GM23338 (cell line): ENCODE measurements at regions not wholly inside any gene's neighbourhood (a gene's known extent, or its start where the extent isn't known, plus 50 kb on each side); places are given as distances from the start of the nearest gene placed in this dataset.

ENCODE experiments used
- ATAC-seq: fragments of 200-7000 bp; cut with Tn5 transposase; 3 replicates; pipeline ENCODE4 v1.9.1; 2020
- DNase-seq: peaks from one replicate; pipeline ENCODE4 v3.0.0-alpha.2; 2015; ENCODE audit warnings: low spot score
- H2AFZ ChIP-seq: fragments of 200-600 bp; sonication (generic); 2 replicates; pipeline ENCODE4 v1.8.0; 2016; ENCODE audit warnings: antibody characterized with exemption, mild to moderate bottlenecking, moderate library complexity
- H3F3A ChIP-seq: fragments of 200-600 bp; sonication (generic); replicated peaks from 2 replicates; pipeline ENCODE4 v1.8.0; 2017; ENCODE audit warnings: antibody characterized with exemption, mixed run types, low read depth
- H3K27ac ChIP-seq: fragments of 200-600 bp; sonication (generic); 2 replicates; pipeline ENCODE4 v1.6.1; 2016; ENCODE audit warnings: low read depth
- H3K27me3 ChIP-seq: fragments of 200-600 bp; sonication (generic); 2 replicates; pipeline ENCODE4 v1.8.0; 2016; ENCODE audit warnings: mild to moderate bottlenecking, mixed run types, moderate library complexity; ENCODE audit not compliant: insufficient read depth
- H3K36me3 ChIP-seq: fragments of 200-600 bp; sonication (generic); 2 replicates; pipeline ENCODE4 v1.8.0; 2016; ENCODE audit warnings: mild to moderate bottlenecking; ENCODE audit not compliant: insufficient read depth
- H3K4me1 ChIP-seq: fragments of 200-600 bp; sonication (generic); 2 replicates; pipeline ENCODE4 v1.8.0; 2016; ENCODE audit warnings: mild to moderate bottlenecking, moderate library complexity; ENCODE audit not compliant: insufficient read depth
- H3K4me2 ChIP-seq: fragments of 200-600 bp; sonication (generic); 2 replicates; pipeline ENCODE4 v1.7.1; 2017; ENCODE audit warnings: mixed run types
- H3K4me3 ChIP-seq: fragments of 200-600 bp; sonication (generic); 2 replicates; pipeline ENCODE4 v1.6.1; 2016; ENCODE audit warnings: mixed run types
- H3K79me2 ChIP-seq: fragments of 200-600 bp; sonication (generic); replicated peaks from 2 replicates; pipeline ENCODE4 v1.8.0; 2017; ENCODE audit warnings: mild to moderate bottlenecking; ENCODE audit not compliant: insufficient read depth
- H3K9me2 ChIP-seq: fragments of 200-600 bp; sonication (generic); 2 replicates; pipeline ENCODE4 v1.8.0; 2017; ENCODE audit not compliant: insufficient read depth
- H4K20me1 ChIP-seq: fragments of 200-600 bp; sonication (generic); replicated peaks from 2 replicates; pipeline ENCODE4 v1.8.0; 2017; ENCODE audit warnings: mild to moderate bottlenecking; ENCODE audit not compliant: insufficient read depth
- H3K27ac Mint-ChIP-seq: 2 replicates; pipeline ENCODE4 v1.8.0; 2020; ENCODE audit warnings: inconsistent platforms, mild to moderate bottlenecking, moderate library complexity, mixed read lengths
- H3K27me3 Mint-ChIP-seq: 3 replicates; pipeline ENCODE4 v1.8.0; 2022; ENCODE audit warnings: low read depth, mild to moderate bottlenecking, moderate library complexity, mixed read lengths, inconsistent platforms; ENCODE audit not compliant: insufficient read depth, poor library complexity
- H3K36me3 Mint-ChIP-seq: 3 replicates; pipeline ENCODE4 v1.8.0; 2021; ENCODE audit warnings: low read depth, mild to moderate bottlenecking, inconsistent platforms, moderate library complexity, mixed read lengths
- H3K4me1 Mint-ChIP-seq: 3 replicates; pipeline ENCODE4 v1.8.0; 2020; ENCODE audit warnings: mild to moderate bottlenecking, inconsistent platforms, mixed read lengths
- H3K4me3 Mint-ChIP-seq: 3 replicates; pipeline ENCODE4 v1.8.0; 2021; ENCODE audit warnings: moderate library complexity, mild to moderate bottlenecking, inconsistent platforms, mixed read lengths
- H3K9me3 Mint-ChIP-seq: 3 replicates; pipeline ENCODE4 v1.8.0; 2020; ENCODE audit warnings: moderate library complexity, mild to moderate bottlenecking, inconsistent platforms, mixed read lengths
- CREB1 ChIP-seq: fragments of 250-450 bp; sonication (Bioruptor Pico); IDR thresholded peaks from 2 replicates; pipeline ENCODE4 v1.5.0; 2020; ENCODE audit warnings: low read depth, mild to moderate bottlenecking, moderate library complexity
- CTCF ChIP-seq, 2 experiments: fragments of 200-600 bp in 1 of 2; sonication (generic) in 1 of 2; conservative IDR thresholded peaks; 2 replicates each; pipeline versions ENCODE4 v1.5.1 to v1.6.1; 2016 to 2017; ENCODE audit warnings: antibody characterized with exemption in 2 of 2, low read depth in 2 of 2, mild to moderate bottlenecking in 2 of 2, moderate library complexity in 1 of 2
- EZH2 ChIP-seq: fragments of 200-600 bp; sonication (generic); IDR thresholded peaks from one replicate; pipeline ENCODE4 v1.8.0; 2017; ENCODE audit warnings: antibody characterized with exemption, mild to moderate bottlenecking, low read depth; ENCODE audit not compliant: unreplicated experiment
- EZH2phosphoT487 ChIP-seq: fragments of 200-600 bp; sonication (generic); IDR thresholded peaks from one replicate; pipeline ENCODE4 v1.8.1; 2018; ENCODE audit warnings: antibody characterized with exemption; ENCODE audit not compliant: unreplicated experiment
- JUNB ChIP-seq: IDR thresholded peaks from one replicate; pipeline ENCODE4 v1.6.1; 2016; ENCODE audit warnings: antibody characterized with exemption; ENCODE audit not compliant: unreplicated experiment
- NANOG ChIP-seq: IDR thresholded peaks from 2 replicates; pipeline ENCODE4 v1.6.1; 2016; ENCODE audit warnings: antibody characterized with exemption, borderline replicate concordance
- POLR2AphosphoS5 ChIP-seq: IDR thresholded peaks from 2 replicates; pipeline ENCODE4 v1.6.1; 2016; ENCODE audit warnings: antibody characterized with exemption, low read depth
- REST ChIP-seq: IDR thresholded peaks from one replicate; pipeline ENCODE4 v1.6.1; 2018; ENCODE audit warnings: antibody characterized with exemption; ENCODE audit not compliant: unreplicated experiment
- STAT1 ChIP-seq: IDR thresholded peaks from one replicate; pipeline ENCODE4 v1.6.1; 2016; ENCODE audit warnings: antibody characterized with exemption; ENCODE audit not compliant: unreplicated experiment
- ZNF114 ChIP-seq: fragments of 250-450 bp; sonication (Bioruptor Pico); IDR thresholded peaks from 2 replicates; pipeline ENCODE4 v1.5.0; 2020; ENCODE audit warnings: mild to moderate bottlenecking, moderate library complexity
- ZNF331 ChIP-seq: fragments of 250-450 bp; sonication (Bioruptor Pico); IDR thresholded peaks from 2 replicates; pipeline ENCODE4 v1.5.0; 2020; ENCODE audit warnings: low read depth, mild to moderate bottlenecking, moderate library complexity
- TF ChIP-seq, protein P1 (sequence below): IDR thresholded peaks from 2 replicates; pipeline ENCODE4 v1.6.1; 2016; ENCODE audit warnings: antibody characterized with exemption
- TF ChIP-seq, protein P2 (sequence below): fragments of 250-450 bp; sonication (Bioruptor Pico); IDR thresholded peaks from 2 replicates; pipeline ENCODE4 v1.5.0; 2020; ENCODE audit warnings: mild to moderate bottlenecking, moderate library complexity

GRCh38 chr6:23435798-23436197 lies 690.2 kb upstream of the NRSN1 start:
- Histone ChIP-seq H4K20me1 (no peaks in the 10 kb centered on the region), H3K27ac (no peak overlapping the region), H3K4me2 (no peak overlapping the region), H3K27me3 (no peaks in the 10 kb centered on the region), H3K79me2 (no peaks in the 10 kb centered on the region), H3K4me3 (no peak overlapping the region), H3K36me3 (no peaks in the 10 kb centered on the region), H3K9me2 (0 out of 2 replicates have a peak, but pooled peaks cover 3% of the 10 kb centered on the region), H3F3A (no peaks in the 10 kb centered on the region), H3K4me1 (no peaks in the 10 kb centered on the region), H2AFZ (no peak overlapping the region)
- H3K9me3 Mint-ChIP-seq = peaks cover 9% of the 10 kb centered on the region; the same call in 2 of the 3 replicates
- no peaks in the 10 kb centered on the region; the same call in 2 of the 3 replicates for H3K4me1 Mint-ChIP-seq
- DNase-seq (no peak), ATAC-seq (no peak)
- no peak overlapping the region for H3K4me3 Mint-ChIP-seq
- no peaks in the 10 kb centered on the region for H3K36me3 Mint-ChIP-seq
- peaks cover 2% of the 10 kb centered on the region for H3K27me3 Mint-ChIP-seq
- no peak overlapping the region for H3K27ac Mint-ChIP-seq
- TF ChIP-seq ZNF331 (CRISPR knock-in tag) = no peak
- TF ChIP-seq STAT1 = no peak
- TF ChIP-seq CTCF (conservative IDR thresholded peaks at IDR 0.05; ENCODE audit: low read depth in 2 of 2) = no peak
- TF ChIP-seq REST = no peak
- TF ChIP-seq JUNB = no peak
- TF ChIP-seq CREB1 (CRISPR knock-in tag) = no peak
- TF ChIP-seq, protein P1, sequence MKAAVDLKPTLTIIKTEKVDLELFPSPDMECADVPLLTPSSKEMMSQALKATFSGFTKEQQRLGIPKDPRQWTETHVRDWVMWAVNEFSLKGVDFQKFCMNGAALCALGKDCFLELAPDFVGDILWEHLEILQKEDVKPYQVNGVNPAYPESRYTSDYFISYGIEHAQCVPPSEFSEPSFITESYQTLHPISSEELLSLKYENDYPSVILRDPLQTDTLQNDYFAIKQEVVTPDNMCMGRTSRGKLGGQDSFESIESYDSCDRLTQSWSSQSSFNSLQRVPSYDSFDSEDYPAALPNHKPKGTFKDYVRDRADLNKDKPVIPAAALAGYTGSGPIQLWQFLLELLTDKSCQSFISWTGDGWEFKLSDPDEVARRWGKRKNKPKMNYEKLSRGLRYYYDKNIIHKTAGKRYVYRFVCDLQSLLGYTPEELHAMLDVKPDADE = no peak
- TF ChIP-seq, protein P2, sequence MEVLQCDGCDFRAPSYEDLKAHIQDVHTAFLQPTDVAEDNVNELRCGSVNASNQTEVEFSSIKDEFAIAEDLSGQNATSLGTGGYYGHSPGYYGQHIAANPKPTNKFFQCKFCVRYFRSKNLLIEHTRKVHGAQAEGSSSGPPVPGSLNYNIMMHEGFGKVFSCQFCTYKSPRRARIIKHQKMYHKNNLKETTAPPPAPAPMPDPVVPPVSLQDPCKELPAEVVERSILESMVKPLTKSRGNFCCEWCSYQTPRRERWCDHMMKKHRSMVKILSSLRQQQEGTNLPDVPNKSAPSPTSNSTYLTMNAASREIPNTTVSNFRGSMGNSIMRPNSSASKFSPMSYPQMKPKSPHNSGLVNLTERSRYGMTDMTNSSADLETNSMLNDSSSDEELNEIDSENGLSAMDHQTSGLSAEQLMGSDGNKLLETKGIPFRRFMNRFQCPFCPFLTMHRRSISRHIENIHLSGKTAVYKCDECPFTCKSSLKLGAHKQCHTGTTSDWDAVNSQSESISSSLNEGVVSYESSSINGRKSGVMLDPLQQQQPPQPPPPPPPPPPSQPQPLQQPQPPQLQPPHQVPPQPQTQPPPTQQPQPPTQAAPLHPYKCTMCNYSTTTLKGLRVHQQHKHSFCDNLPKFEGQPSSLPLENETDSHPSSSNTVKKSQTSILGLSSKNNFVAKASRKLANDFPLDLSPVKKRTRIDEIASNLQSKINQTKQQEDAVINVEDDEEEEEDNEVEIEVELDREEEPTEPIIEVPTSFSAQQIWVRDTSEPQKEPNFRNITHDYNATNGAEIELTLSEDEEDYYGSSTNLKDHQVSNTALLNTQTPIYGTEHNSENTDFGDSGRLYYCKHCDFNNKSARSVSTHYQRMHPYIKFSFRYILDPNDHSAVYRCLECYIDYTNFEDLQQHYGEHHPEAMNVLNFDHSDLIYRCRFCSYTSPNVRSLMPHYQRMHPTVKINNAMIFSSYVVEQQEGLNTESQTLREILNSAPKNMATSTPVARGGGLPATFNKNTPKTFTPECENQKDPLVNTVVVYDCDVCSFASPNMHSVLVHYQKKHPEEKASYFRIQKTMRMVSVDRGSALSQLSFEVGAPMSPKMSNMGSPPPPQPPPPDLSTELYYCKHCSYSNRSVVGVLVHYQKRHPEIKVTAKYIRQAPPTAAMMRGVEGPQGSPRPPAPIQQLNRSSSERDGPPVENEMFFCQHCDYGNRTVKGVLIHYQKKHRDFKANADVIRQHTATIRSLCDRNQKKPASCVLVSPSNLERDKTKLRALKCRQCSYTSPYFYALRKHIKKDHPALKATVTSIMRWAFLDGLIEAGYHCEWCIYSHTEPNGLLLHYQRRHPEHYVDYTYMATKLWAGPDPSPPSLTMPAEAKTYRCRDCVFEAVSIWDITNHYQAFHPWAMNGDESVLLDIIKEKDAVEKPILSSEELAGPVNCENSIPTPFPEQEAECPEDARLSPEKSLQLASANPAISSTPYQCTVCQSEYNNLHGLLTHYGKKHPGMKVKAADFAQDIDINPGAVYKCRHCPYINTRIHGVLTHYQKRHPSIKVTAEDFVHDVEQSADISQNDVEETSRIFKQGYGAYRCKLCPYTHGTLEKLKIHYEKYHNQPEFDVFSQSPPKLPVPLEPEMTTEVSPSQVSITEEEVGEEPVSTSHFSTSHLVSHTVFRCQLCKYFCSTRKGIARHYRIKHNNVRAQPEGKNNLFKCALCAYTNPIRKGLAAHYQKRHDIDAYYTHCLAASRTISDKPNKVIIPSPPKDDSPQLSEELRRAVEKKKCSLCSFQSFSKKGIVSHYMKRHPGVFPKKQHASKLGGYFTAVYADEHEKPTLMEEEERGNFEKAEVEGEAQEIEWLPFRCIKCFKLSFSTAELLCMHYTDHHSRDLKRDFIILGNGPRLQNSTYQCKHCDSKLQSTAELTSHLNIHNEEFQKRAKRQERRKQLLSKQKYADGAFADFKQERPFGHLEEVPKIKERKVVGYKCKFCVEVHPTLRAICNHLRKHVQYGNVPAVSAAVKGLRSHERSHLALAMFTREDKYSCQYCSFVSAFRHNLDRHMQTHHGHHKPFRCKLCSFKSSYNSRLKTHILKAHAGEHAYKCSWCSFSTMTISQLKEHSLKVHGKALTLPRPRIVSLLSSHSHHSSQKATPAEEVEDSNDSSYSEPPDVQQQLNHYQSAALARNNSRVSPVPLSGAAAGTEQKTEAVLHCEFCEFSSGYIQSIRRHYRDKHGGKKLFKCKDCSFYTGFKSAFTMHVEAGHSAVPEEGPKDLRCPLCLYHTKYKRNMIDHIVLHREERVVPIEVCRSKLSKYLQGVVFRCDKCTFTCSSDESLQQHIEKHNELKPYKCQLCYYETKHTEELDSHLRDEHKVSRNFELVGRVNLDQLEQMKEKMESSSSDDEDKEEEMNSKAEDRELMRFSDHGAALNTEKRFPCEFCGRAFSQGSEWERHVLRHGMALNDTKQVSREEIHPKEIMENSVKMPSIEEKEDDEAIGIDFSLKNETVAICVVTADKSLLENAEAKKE = no peak
- no peak for TF ChIP-seq POLR2AphosphoS5
- no peak for TF ChIP-seq NANOG
- TF ChIP-seq ZNF114 (CRISPR knock-in tag) = no peak
- TF ChIP-seq EZH2 = no peak
- no peak for TF ChIP-seq EZH2phosphoT487
